GM23248 (cell line): ENCODE measurements at regions not wholly inside any gene's neighbourhood (a gene's known extent, or its start where the extent isn't known, plus 50 kb on each side); places are given as distances from the start of the nearest gene placed in this dataset.

Source experiments
- DNase-seq: peaks from one replicate; pipeline ENCODE4 v3.0.0-alpha.2; 2015
- H2AFZ ChIP-seq: fragments of 200-600 bp; sonication (generic); 2 replicates; pipeline ENCODE4 v1.6.1; 2016; ENCODE audit warnings: antibody characterized with exemption
- H3F3A ChIP-seq: fragments of 200-600 bp; sonication (generic); 2 replicates; pipeline ENCODE4 v1.6.1; 2016; ENCODE audit warnings: mild to moderate bottlenecking, antibody characterized with exemption, mixed run types; ENCODE audit not compliant: insufficient read depth
- H3K27ac ChIP-seq: fragments of 200-600 bp; sonication (generic); 2 replicates; pipeline ENCODE4 v1.5.1; 2016; ENCODE audit warnings: mild to moderate bottlenecking
- H3K27me3 ChIP-seq: fragments of 200-600 bp; sonication (generic); replicated peaks from 2 replicates; pipeline ENCODE4 v1.6.1; 2016; ENCODE audit warnings: mild to moderate bottlenecking; ENCODE audit not compliant: insufficient read depth
- H3K36me3 ChIP-seq: fragments of 200-600 bp; sonication (generic); 2 replicates; pipeline ENCODE4 v1.6.1; 2016; ENCODE audit warnings: low read depth, mild to moderate bottlenecking
- H3K4me1 ChIP-seq: fragments of 200-600 bp; sonication (generic); 2 replicates; pipeline ENCODE4 v1.6.1; 2016; ENCODE audit warnings: mild to moderate bottlenecking; ENCODE audit not compliant: insufficient read depth
- H3K4me2 ChIP-seq: fragments of 200-600 bp; sonication (generic); one replicate; pipeline ENCODE4 v1.6.1; 2016; ENCODE audit warnings: mild to moderate bottlenecking; ENCODE audit not compliant: unreplicated experiment
- H3K4me3 ChIP-seq: fragments of 200-600 bp; sonication (generic); 2 replicates; pipeline ENCODE4 v1.5.1; 2016; ENCODE audit warnings: mild to moderate bottlenecking
- H3K79me2 ChIP-seq: fragments of 200-600 bp; sonication (generic); 2 replicates; pipeline ENCODE4 v1.6.1; 2016; ENCODE audit warnings: mild to moderate bottlenecking; ENCODE audit not compliant: insufficient read depth
- H3K9ac ChIP-seq: fragments of 200-600 bp; sonication (generic); 2 replicates; pipeline ENCODE4 v1.6.1; 2016; ENCODE audit warnings: mild to moderate bottlenecking
- H3K9me2 ChIP-seq: fragments of 200-600 bp; sonication (generic); 2 replicates; pipeline ENCODE4 v1.6.1; 2016; ENCODE audit warnings: mixed run types, mild to moderate bottlenecking, moderate library complexity; ENCODE audit not compliant: insufficient read depth
- H3K9me3 ChIP-seq: fragments of 200-600 bp; sonication (generic); one replicate; pipeline ENCODE4 v1.6.1; 2017; ENCODE audit warnings: low read depth
- H4K20me1 ChIP-seq: fragments of 200-600 bp; sonication (generic); 2 replicates; pipeline ENCODE4 v1.6.0; 2016; ENCODE audit not compliant: insufficient read depth
- EZH2 ChIP-seq: fragments of 200-600 bp; sonication (generic); IDR thresholded peaks from 2 replicates; pipeline ENCODE4 v1.6.1; 2018; ENCODE audit warnings: antibody characterized with exemption, mild to moderate bottlenecking; ENCODE audit not compliant: insufficient read depth, poor library complexity, severe bottlenecking
- EZH2phosphoT487 ChIP-seq: fragments of 200-600 bp; sonication (generic); IDR thresholded peaks from 2 replicates; pipeline ENCODE4 v1.6.1; 2018; ENCODE audit warnings: antibody characterized with exemption, moderate library complexity, mild to moderate bottlenecking, low read depth; ENCODE audit not compliant: insufficient read depth
- WGBS, 2 experiments: methylation state at CpG; one replicate each; pipeline ENCODE4 v1.1.6; 2015 to 2017; ENCODE audit warnings: low lambda C conversion rate in 2 of 2, low coverage in 1 of 2; ENCODE audit errors: missing lambda C conversion rate in 2 of 2; 5-methylcytosine and 5-hydroxymethylcytosine counted together
- in situ Hi-C: fragments of 300-500 bp; cut with MboI; formaldehyde crosslinking; loops from 2 replicates; pipeline ENCODE4 v1.15.0; 2020

DNA sequence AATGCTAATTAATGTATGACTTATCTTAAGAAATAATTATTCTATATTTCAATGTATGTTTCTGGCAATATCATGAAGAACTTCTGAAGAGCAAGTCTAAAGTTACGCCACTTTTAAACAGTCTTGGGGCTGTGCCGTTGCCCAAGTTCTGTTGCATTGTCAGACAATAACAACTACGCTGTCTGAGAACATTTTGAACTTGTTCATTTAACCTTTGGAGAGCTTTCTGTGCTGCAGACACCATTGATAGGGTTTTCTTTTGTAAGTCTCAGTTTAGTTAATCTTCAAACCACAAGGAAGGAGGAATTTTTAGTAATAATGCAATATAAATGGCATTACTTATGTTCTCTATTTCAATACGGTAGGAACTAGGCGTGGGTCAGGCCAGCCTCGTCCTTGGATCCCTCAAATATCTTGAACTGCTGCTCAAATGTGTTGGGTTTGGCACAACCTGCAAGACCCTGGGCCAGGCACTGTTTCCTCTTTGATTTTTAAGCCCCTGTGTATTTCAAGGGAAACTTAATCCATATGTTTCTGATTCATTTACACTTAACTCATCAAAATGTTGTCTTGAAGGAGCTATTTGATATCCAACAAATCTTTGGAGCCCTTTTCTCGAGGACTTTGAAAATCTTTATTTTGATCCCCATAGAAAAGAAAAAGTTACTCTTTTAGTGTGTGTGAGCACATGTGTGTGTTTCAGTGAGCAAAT lies 215.5 kb downstream of the INHBA start:
- no peak for DNase-seq
- no peak overlapping the region for H3K27ac ChIP-seq
- H3K9me3 ChIP-seq: no peaks in the 10 kb centered on the region
- no peaks in the 10 kb centered on the region for H3K27me3 ChIP-seq
- TF ChIP-seq EZH2: no peak
- no peaks in the 10 kb centered on the region for H4K20me1 ChIP-seq
- 46 to 50% methylated on average over 7 of the region's 7 CpGs for WGBS, 2 experiments
- in situ Hi-C loops: no loop called here
- H3K9ac ChIP-seq: no peak overlapping the region
- H3K36me3 ChIP-seq: no peaks in the 10 kb centered on the region
- no peaks in the 10 kb centered on the region for H3F3A ChIP-seq
- H3K4me3 ChIP-seq: no peak overlapping the region
- H3K4me2 ChIP-seq: no peak overlapping the region
- H3K9me2 ChIP-seq: no peaks in the 10 kb centered on the region
- H3K4me1 ChIP-seq: no peaks in the 10 kb centered on the region
- H2AFZ ChIP-seq: no peak overlapping the region
- no peaks in the 10 kb centered on the region for H3K79me2 ChIP-seq

DNA sequence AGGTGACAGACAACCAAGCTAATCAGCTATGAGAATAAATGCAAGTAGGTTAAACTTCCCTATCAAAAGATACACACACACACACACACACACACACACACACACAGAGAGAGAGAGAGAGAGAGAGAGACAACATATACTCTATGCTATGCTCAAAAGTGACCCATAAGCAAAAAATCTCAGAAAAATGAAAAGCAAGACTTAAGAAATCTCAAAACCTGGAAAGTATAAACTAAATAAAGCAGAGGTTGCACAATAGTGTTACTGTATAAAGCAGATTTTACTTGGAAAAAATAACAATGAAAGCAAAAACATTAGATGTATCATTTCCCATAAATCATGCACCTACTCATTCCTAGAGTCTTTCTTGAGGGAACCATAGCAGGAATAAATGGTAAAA lies 221.5 kb downstream of the INHBA start:
- Histone ChIP-seq H3K4me3 (no peak overlapping the region), H3K27me3 (no peaks in the 10 kb centered on the region), H3K9me2 (no peaks in the 10 kb centered on the region), H3K27ac (no peak overlapping the region), H4K20me1 (no peaks in the 10 kb centered on the region), H3F3A (no peaks in the 10 kb centered on the region), H3K9me3 (no peaks in the 10 kb centered on the region), H3K4me1 (peaks cover 4% of the 10 kb centered on the region; the same call in 1 of the 2 replicates), H3K36me3 (no peaks in the 10 kb centered on the region), H2AFZ (no peak overlapping the region), H3K79me2 (no peaks in the 10 kb centered on the region), H3K9ac (no peak overlapping the region), H3K4me2 (no peak overlapping the region)
- DNase-seq: peak; percentile 51
- TF ChIP-seq EZH2phosphoT487 (no peak), EZH2 (no peak)
- in situ Hi-C loops: no loop called here

DNA sequence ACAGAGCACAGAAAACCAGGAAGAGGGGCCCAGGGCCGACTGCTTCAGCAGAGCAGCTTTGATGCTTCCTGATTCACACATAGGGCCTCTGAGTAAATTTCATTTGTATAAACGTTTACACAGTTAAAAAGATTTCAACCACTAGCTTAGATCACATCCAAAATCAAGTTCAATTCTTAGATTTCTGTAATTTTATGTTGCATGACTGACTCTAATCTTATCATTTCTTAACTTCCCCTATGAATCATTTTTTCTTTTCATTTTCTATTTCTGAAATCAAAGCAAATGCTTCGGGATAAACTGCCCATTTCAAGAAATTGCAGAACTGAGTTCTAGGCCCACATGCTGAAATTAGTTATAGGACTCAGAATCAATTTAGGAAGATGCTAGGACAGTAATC lies 224.7 kb downstream of the INHBA start:
- in situ Hi-C loops: no loop called here
- Histone ChIP-seq H3K27ac (no peak overlapping the region), H3K4me3 (no peak overlapping the region), H3K9me3 (no peaks in the 10 kb centered on the region), H3K79me2 (no peaks in the 10 kb centered on the region), H4K20me1 (no peaks in the 10 kb centered on the region), H2AFZ (no peak overlapping the region), H3K36me3 (no peaks in the 10 kb centered on the region), H3K4me2 (no peak overlapping the region), H3K27me3 (no peaks in the 10 kb centered on the region), H3K9ac (no peak overlapping the region), H3K9me2 (no peaks in the 10 kb centered on the region), H3K4me1 (peaks cover 4% of the 10 kb centered on the region), H3F3A (peaks cover 2% of the 10 kb centered on the region; the same call in 1 of the 2 replicates)
- TF ChIP-seq EZH2 (no peak), EZH2phosphoT487 (no peak)
- DNase-seq: no peak
- 39 to 52% methylated on average over 3 of the region's 3 CpGs for WGBS, 2 experiments

DNA sequence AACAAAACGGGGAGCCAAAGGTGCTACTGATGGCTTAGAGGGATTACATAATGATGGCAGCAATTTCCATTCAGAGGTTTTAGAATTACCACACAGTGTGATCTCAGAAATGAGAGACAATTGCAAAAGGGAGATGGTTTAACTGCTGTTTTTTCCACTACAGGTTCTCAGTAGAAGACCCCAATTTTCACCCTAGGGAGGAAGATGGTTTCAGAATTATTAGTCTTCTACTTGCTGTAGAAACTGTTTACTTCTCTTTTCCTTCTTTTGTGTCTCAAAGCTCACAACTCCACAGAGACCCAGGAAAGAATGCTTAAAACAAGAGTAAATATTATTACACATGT lies 226.5 kb downstream of the INHBA start:
- H3K79me2 ChIP-seq: no peaks in the 10 kb centered on the region
- 11 to 19% methylated on average over 1 of the region's 1 CpG for WGBS, 2 experiments
- no peak overlapping the region for H2AFZ ChIP-seq
- H3K4me3 ChIP-seq: no peak overlapping the region
- TF ChIP-seq EZH2phosphoT487 (no peak), EZH2 (no peak)
- no peaks in the 10 kb centered on the region for H3K27me3 ChIP-seq
- H3K9me3 ChIP-seq: no peaks in the 10 kb centered on the region
- H3K27ac ChIP-seq: no peak overlapping the region
- H3K4me2 ChIP-seq: no peak overlapping the region
- H3K36me3 ChIP-seq: no peaks in the 10 kb centered on the region
- H3K9me2 ChIP-seq: no peaks in the 10 kb centered on the region
- in situ Hi-C loops: no loop called here
- H3K9ac ChIP-seq: no peak overlapping the region
- no peak for DNase-seq
- no peaks in the 10 kb centered on the region for H4K20me1 ChIP-seq
- H3F3A ChIP-seq: peaks cover 15% of the 10 kb centered on the region
- H3K4me1 ChIP-seq: peaks cover 14% of the 10 kb centered on the region

DNA sequence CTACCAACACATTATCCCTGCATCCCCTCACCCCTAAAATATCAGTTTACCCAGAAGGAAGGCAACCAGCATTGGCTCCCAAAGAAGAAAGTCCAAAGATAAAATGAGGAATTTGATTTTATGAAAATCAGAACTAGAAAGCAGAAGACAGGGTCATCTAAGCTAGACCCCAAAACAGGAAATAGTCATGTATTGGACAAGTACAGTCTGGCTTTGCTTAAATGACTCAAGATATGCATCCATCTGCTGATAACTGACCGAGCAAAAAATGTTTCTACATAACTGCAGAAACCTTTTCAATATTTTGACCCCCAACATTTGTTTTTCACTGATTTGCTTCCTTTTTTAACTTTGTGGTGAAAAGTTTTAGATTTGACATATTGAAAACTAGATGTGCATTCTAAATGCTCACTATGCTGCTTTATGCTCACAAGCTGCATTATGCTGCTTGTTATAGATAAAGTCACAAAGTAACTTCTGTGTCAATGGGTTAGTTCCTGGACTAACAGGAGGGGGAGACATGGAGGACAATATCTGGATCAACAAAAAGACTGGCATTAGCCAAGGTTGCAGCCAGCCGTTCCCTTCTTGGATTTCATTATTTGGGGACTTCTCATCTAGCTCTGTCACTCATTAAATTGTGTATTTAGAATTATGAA lies 227.0 kb downstream of the INHBA start:
- in situ Hi-C loops: no loop called here

More for the DNA sequence above, 227.0 kb downstream of the INHBA start:
- Histone ChIP-seq H3K27ac (no peak overlapping the region), H3K9me3 (no peaks in the 10 kb centered on the region), H3K79me2 (no peaks in the 10 kb centered on the region), H3K36me3 (no peaks in the 10 kb centered on the region), H3K9ac (no peak overlapping the region), H2AFZ (no peak overlapping the region), H3K4me1 (peaks cover 13% of the 10 kb centered on the region), H3K4me3 (no peak overlapping the region), H3K9me2 (no peaks in the 10 kb centered on the region), H3K4me2 (no peak overlapping the region), H3K27me3 (no peaks in the 10 kb centered on the region), H3F3A (peaks cover 15% of the 10 kb centered on the region), H4K20me1 (no peaks in the 10 kb centered on the region)
- 58 to 64% methylated on average over 2 of the region's 2 CpGs for WGBS, 2 experiments
- DNase-seq: no peak
- TF ChIP-seq EZH2 (no peak), EZH2phosphoT487 (no peak)
